ENCODE measurements at regions not wholly inside any gene's neighbourhood (a gene's known extent, or its start where the extent isn't known, plus 50 kb on each side); places are given as distances from the start of the nearest gene placed in this dataset.

- Histone ChIP-seq H3K79me2 (ENCODE audit: insufficient read depth, low read length) (no peaks in the 10 kb centered on the region), H3K9ac (ENCODE audit: low read depth, low read length, poor library complexity, severe bottlenecking) (no peak overlapping the region), H3K4me1 (ENCODE audit: insufficient read depth, low read length, poor library complexity, severe bottlenecking) (no peaks in the 10 kb centered on the region), H3F3A (ENCODE audit: low read depth) (no peaks in the 10 kb centered on the region), H3K4me2 (ENCODE audit: low read depth, low read length, poor library complexity, severe bottlenecking) (no peak overlapping the region), H3K27me3 (ENCODE audit: insufficient read depth, low read length, poor library complexity, severe bottlenecking) (no peaks in the 10 kb centered on the region), H3K36me3 (ENCODE audit: insufficient read depth, low read length) (no peaks in the 10 kb centered on the region), H3K4me3 (ENCODE audit: low read length, poor library complexity, severe bottlenecking) (no peak overlapping the region), H4K20me1 (ENCODE audit: insufficient read depth, low read length, poor library complexity, severe bottlenecking) (no peaks in the 10 kb centered on the region), H2AFZ (ENCODE audit: low read length) (no peak overlapping the region), H3K9me2 (replicated peaks; ENCODE audit: low read depth, low read length) (no peaks in the 10 kb centered on the region), H3K9me3 (ENCODE audit: insufficient read depth, low read depth, low read length) (no peaks in the 10 kb centered on the region)
- TF ChIP-seq CTCF (conservative IDR thresholded peaks at IDR 0.05; ENCODE audit: low read length) (no peak), EZH2phosphoT487 (IDR thresholded peaks at IDR 0.05; ENCODE audit: borderline replicate concordance) (no peak)
Measured at GRCh38 chr2:7952046-7952745, 729.7 kb upstream of the ID2 start.

- Histone ChIP-seq H3K9ac (ENCODE audit: low read depth, low read length, poor library complexity, severe bottlenecking) (no peak overlapping the region), H3K4me3 (ENCODE audit: low read length, poor library complexity, severe bottlenecking) (no peak overlapping the region), H3F3A (ENCODE audit: low read depth) (no peaks in the 10 kb centered on the region), H3K9me3 (ENCODE audit: insufficient read depth, low read depth, low read length) (no peaks in the 10 kb centered on the region), H3K9me2 (replicated peaks; ENCODE audit: low read depth, low read length) (no peaks in the 10 kb centered on the region), H2AFZ (ENCODE audit: low read length) (no peak overlapping the region), H3K79me2 (ENCODE audit: insufficient read depth, low read length) (no peaks in the 10 kb centered on the region), H3K4me1 (ENCODE audit: insufficient read depth, low read length, poor library complexity, severe bottlenecking) (no peaks in the 10 kb centered on the region), H3K36me3 (ENCODE audit: insufficient read depth, low read length) (no peaks in the 10 kb centered on the region), H3K4me2 (ENCODE audit: low read depth, low read length, poor library complexity, severe bottlenecking) (no peak overlapping the region), H4K20me1 (ENCODE audit: insufficient read depth, low read length, poor library complexity, severe bottlenecking) (no peaks in the 10 kb centered on the region), H3K27me3 (ENCODE audit: insufficient read depth, low read length, poor library complexity, severe bottlenecking) (no peaks in the 10 kb centered on the region)
- no peak for TF ChIP-seq CTCF (conservative IDR thresholded peaks at IDR 0.05; ENCODE audit: low read length)
- no peak for TF ChIP-seq EZH2phosphoT487 (IDR thresholded peaks at IDR 0.05; ENCODE audit: borderline replicate concordance)
Measured at GRCh38 chr2:7953195-7953594, 728.7 kb upstream of the ID2 start.

GRCh38 chr2:7954234-7954633 lies 727.6 kb upstream of the ID2 start:
- Histone ChIP-seq H3K4me2 (ENCODE audit: low read depth, low read length, poor library complexity, severe bottlenecking) (no peak overlapping the region), H3F3A (ENCODE audit: low read depth) (no peaks in the 10 kb centered on the region), H3K36me3 (ENCODE audit: insufficient read depth, low read length) (no peaks in the 10 kb centered on the region), H3K79me2 (ENCODE audit: insufficient read depth, low read length) (no peaks in the 10 kb centered on the region), H3K9me3 (ENCODE audit: insufficient read depth, low read depth, low read length) (no peaks in the 10 kb centered on the region), H3K4me3 (ENCODE audit: low read length, poor library complexity, severe bottlenecking) (no peak overlapping the region), H3K4me1 (ENCODE audit: insufficient read depth, low read length, poor library complexity, severe bottlenecking) (no peaks in the 10 kb centered on the region), H2AFZ (ENCODE audit: low read length) (no peak overlapping the region), H3K9ac (ENCODE audit: low read depth, low read length, poor library complexity, severe bottlenecking) (no peak overlapping the region), H4K20me1 (ENCODE audit: insufficient read depth, low read length, poor library complexity, severe bottlenecking) (no peaks in the 10 kb centered on the region), H3K9me2 (replicated peaks; ENCODE audit: low read depth, low read length) (no peaks in the 10 kb centered on the region), H3K27me3 (ENCODE audit: insufficient read depth, low read length, poor library complexity, severe bottlenecking) (no peaks in the 10 kb centered on the region)
- TF ChIP-seq EZH2phosphoT487 (IDR thresholded peaks at IDR 0.05; ENCODE audit: borderline replicate concordance) (no peak), CTCF (conservative IDR thresholded peaks at IDR 0.05; ENCODE audit: low read length) (no peak)

All from Loucy (cell line).